LNCaP clone FGC (cell line): ENCODE measurements at regions not wholly inside any gene's neighbourhood (a gene's known extent, or its start where the extent isn't known, plus 50 kb on each side); places are given as distances from the start of the nearest gene placed in this dataset.
"Not testable (repeated sequence)": the region's sequence is repeated elsewhere in the genome, so short reads cannot be mapped to it uniquely, and the experiment has no call there.

ENCODE experiments used
- DNase-seq: peaks from one replicate; pipeline ENCODE4 v3.0.0-alpha.2; 2011; ENCODE audit warnings: low read depth
- H3K4me3 ChIP-seq: 2 replicates; pipeline ENCODE4 v1.5.1; 2011; ENCODE audit warnings: mild to moderate bottlenecking, low read depth, low read length, control low read depth
- CTCF ChIP-seq: IDR thresholded peaks from 2 replicates; pipeline ENCODE4 v1.5.1; 2012; ENCODE audit warnings: mild to moderate bottlenecking; ENCODE audit not compliant: control insufficient read depth, insufficient read depth; ENCODE audit errors: extremely low read depth

DNA sequence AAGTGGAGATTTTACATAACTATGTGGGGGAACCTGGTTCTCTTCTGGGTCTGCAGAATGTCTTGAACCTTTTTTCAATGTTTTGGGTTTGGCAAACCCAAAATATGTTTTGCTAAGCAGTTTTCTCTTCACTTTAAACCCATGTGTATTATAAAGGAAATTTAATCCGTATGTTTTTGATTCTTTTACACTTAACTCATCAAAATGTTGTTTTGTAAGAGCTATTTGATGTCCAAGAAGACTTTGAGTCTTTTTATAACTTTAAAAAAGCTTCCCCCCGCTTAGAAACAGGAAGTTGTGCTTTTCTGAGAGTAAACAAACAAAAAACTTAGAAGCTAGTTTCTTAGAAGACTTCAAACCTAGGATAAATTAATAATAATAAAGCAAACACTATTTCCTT, 81.9 kb upstream of the CEP162 start:
- no peak for TF ChIP-seq CTCF
- no peak for DNase-seq
- H3K4me3 ChIP-seq, result no peak overlapping the region

- H3K4me3 ChIP-seq, result no peak overlapping the region
- no peak for TF ChIP-seq CTCF
- no peak for DNase-seq
Observed at GRCh38 chr6:84304881-84305280, 77.4 kb upstream of the CEP162 start.

DNA sequence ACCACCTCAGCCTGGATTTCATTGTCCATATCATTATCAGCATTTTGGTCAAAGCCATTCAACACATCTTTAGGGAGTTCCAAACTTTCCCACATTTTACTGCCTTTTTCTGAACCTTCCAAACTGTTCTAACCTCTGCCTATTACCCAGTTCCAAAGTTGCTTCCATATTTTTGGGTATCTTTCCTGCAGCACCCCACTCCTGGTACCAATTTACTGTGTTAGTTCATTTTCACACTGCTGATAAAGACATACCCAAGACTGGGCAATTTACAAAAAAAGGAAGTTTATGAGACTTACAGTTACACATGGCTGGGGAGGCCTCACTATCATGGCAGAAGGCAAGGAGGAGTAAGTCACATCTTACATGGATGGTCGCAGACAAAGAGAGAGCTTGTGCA, 63.6 kb upstream of the CEP162 start:
- DNase-seq, H3K4me3 ChIP-seq: not testable (repeated sequence)

- DNase-seq, result no peak
- no peak overlapping the region for H3K4me3 ChIP-seq
- TF ChIP-seq CTCF, result peak; percentile 70
Observed at GRCh38 chr6:84284428-84285049, 57.1 kb upstream of the CEP162 start.

GRCh38 chr6:84282550-84282949, 55.1 kb upstream of the CEP162 start:
- no peak for TF ChIP-seq CTCF
- no peak overlapping the region for H3K4me3 ChIP-seq
- DNase-seq, result no peak

DNA sequence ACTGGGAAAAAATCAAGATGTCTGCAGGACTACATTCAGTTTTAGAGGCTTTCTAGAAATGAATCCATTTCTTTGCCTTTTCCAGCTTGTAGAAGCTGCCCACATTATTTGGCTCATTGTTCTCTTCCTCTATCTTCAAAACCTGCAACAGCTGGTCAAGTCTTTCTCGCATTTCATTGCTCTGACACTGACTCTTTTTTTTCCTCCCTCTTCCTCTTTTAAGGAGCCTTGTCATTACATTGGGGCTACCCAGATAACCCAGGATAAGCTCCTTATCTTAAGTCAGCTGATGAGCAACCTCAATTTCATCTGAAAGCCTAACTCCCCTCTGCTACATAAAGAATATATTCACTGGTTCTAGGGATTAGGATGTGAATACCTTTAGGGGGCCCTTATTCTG, 53.2 kb upstream of the CEP162 start:
- H3K4me3 ChIP-seq, result no peak overlapping the region
- TF ChIP-seq CTCF, result no peak
- no peak for DNase-seq

DNA sequence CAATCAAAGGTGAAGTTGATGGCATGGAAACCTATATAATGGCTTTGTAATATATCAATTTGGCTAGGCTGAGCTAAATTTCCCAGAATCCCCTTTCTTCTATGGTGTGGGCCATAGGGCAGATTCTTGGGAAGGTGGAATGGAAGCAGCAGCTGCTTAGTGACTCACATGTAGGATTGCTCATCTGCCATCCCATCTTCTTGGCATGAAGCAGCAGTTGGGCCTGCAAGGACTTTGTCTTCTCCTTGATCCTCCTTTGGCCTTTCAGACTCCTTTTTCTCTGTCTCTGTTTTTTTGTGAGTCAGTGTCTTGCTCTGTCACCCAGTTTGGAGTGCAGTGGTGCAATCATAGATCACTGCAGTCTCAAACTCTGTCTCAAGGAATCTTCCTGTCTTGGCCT, 52.6 kb upstream of the CEP162 start:
- no peak for TF ChIP-seq CTCF
- no peak for DNase-seq
- no peak overlapping the region for H3K4me3 ChIP-seq
